MCF 10A (cell line): ENCODE measurements at regions not wholly inside any gene's neighbourhood (a gene's known extent, or its start where the extent isn't known, plus 50 kb on each side); places are given as distances from the start of the nearest gene placed in this dataset.

Experiments used
- BruUV-seq: library from RNA; stranded (reverse); fragments of 400-500 nt; replicated peaks from 2 replicates; lab custom pipeline; 2021; lab: Mats Ljungman, UMichigan
- CTCF ChIA-PET: fragments of 300-600 bp; sonication (Branson Sonifier 250); formaldehyde crosslinking; extraction: SDS; loops from one replicate; lab custom pipeline; 2021; ENCODE audit warnings: antibody characterized with exemption, inconsistent platforms; lab: Yijun Ruan, JAX
- POLR2A ChIA-PET: fragments of 300-600, 350-650 bp; sonication (Branson Sonifier 250); formaldehyde crosslinking; extraction: SDS; loops from one replicate; lab custom pipeline; 2020; ENCODE audit warnings: antibody characterized with exemption, inconsistent platforms; lab: Yijun Ruan, JAX
- DNase-seq: peaks from one replicate; pipeline ENCODE4 v3.0.0-alpha.2; 2018; ENCODE audit not compliant: unreplicated experiment
- H3K27ac Mint-ChIP-seq: one replicate; pipeline ENCODE4 v1.8.0; 2022; ENCODE audit warnings: mild to moderate bottlenecking, low read depth, mixed read lengths; ENCODE audit not compliant: unreplicated experiment
- H3K27me3 Mint-ChIP-seq: one replicate; pipeline ENCODE4 v1.8.0; 2022; ENCODE audit warnings: mixed read lengths; ENCODE audit not compliant: insufficient read depth, unreplicated experiment
- H3K36me3 Mint-ChIP-seq: one replicate; pipeline ENCODE4 v1.8.0; 2022; ENCODE audit warnings: mild to moderate bottlenecking, moderate library complexity, mixed read lengths; ENCODE audit not compliant: insufficient read depth, unreplicated experiment
- H3K4me1 Mint-ChIP-seq: one replicate; pipeline ENCODE4 v1.8.0; 2022; ENCODE audit warnings: mixed read lengths; ENCODE audit not compliant: insufficient read depth, unreplicated experiment
- H3K4me3 Mint-ChIP-seq: one replicate; pipeline ENCODE4 v1.8.0; 2022; ENCODE audit warnings: mild to moderate bottlenecking, moderate library complexity, mixed read lengths; ENCODE audit not compliant: unreplicated experiment
- H3K9me3 Mint-ChIP-seq: one replicate; pipeline ENCODE4 v1.8.0; 2022; ENCODE audit warnings: mixed read lengths; ENCODE audit not compliant: unreplicated experiment
- intact Hi-C: fragments of 100-400 bp; cut with micrococcal nuclease; formaldehyde crosslinking; loops from 2 replicates; pipeline ENCODE4 v1.14.1; 2022
- TF ChIP-seq, protein P1 (sequence below): fragments of 200-600 bp; IDR thresholded peaks from one replicate; pipeline ENCODE4 v1.8.0; 2022; ENCODE audit warnings: antibody characterized with exemption, mild to moderate bottlenecking; ENCODE audit not compliant: unreplicated experiment

DNA sequence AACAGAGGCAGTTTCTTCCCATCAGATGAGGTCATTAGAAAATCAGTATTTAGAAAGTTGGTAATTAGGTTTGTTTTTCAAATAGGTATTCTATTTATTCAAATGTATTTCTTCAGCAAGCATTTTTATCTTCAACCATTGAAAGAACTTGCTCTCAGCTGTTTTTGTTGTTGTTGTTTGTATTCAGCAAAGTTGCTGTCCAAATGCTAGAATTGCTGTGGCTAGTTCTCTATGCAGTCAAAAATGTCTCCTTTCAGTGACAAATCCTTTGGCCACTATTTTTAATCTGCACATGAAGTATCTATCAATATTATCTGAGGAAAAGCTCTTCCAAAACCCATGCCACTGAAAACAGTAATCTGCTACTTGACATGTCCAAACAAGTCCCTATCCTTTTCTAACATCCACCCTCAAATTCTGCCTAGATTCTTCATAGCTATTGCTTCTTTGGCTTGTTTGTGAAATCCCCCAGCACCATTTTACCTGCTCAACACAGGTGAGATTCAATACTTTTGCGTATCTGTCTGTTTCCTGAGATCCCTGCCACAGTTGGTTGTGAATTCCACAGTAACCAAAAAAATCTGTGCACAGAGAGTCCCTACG is 1005.4 kb downstream of the GRIK2 start:
- ChIA-PET CTCF (no interaction called here), POLR2A (no interaction called here)
- H3K36me3 Mint-ChIP-seq = no peaks in the 10 kb centered on the region
- H3K27ac Mint-ChIP-seq = peak overlapping the region; percentile 74
- peaks cover 9% of the 10 kb centered on the region for H3K9me3 Mint-ChIP-seq
- H3K4me3 Mint-ChIP-seq = no peak overlapping the region
- no peaks in the 10 kb centered on the region for H3K27me3 Mint-ChIP-seq
- intact Hi-C loops = no loop called here
- TF ChIP-seq, protein P1, sequence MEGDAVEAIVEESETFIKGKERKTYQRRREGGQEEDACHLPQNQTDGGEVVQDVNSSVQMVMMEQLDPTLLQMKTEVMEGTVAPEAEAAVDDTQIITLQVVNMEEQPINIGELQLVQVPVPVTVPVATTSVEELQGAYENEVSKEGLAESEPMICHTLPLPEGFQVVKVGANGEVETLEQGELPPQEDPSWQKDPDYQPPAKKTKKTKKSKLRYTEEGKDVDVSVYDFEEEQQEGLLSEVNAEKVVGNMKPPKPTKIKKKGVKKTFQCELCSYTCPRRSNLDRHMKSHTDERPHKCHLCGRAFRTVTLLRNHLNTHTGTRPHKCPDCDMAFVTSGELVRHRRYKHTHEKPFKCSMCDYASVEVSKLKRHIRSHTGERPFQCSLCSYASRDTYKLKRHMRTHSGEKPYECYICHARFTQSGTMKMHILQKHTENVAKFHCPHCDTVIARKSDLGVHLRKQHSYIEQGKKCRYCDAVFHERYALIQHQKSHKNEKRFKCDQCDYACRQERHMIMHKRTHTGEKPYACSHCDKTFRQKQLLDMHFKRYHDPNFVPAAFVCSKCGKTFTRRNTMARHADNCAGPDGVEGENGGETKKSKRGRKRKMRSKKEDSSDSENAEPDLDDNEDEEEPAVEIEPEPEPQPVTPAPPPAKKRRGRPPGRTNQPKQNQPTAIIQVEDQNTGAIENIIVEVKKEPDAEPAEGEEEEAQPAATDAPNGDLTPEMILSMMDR = no peak
- no peak for DNase-seq
- BruUV-seq = no TSS peak
- H3K4me1 Mint-ChIP-seq = peaks cover 10% of the 10 kb centered on the region

DNA sequence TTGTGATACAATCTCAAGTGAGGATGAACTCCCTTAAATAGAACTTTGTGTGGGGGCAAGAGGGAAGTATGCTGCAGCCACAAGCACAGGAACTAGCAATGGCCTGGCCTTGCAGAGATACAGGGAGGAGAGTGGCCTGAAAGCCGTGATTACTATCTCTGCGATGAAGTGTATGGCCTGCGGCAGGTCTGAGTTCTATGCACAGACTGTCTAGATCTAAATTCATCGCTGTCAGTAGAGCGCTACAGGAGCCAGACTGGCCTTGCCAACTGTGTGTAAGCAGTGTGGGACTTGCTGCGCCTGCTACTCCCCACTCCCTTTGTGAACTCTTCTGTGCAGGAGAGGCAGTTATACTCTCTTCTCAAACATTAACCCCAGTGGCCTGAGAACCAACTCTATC is 997.0 kb downstream of the GRIK2 start:
- intact Hi-C loops = no loop called here
- Mint-ChIP-seq H3K9me3 (peaks cover 6% of the 10 kb centered on the region), H3K27ac (no peak overlapping the region), H3K27me3 (no peaks in the 10 kb centered on the region), H3K4me3 (no peak overlapping the region), H3K4me1 (peaks cover 6% of the 10 kb centered on the region), H3K36me3 (no peaks in the 10 kb centered on the region)
- no peak for DNase-seq
- BruUV-seq = no TSS peak
- ChIA-PET CTCF (interaction anchor here (0.6 kb wide), 2 partner anchors 290 to 548 kb away, joined by 3 read pairs; no protein-coding TSS in a partner anchor), POLR2A (no interaction called here)
- TF ChIP-seq, protein P1 = no peak

DNA sequence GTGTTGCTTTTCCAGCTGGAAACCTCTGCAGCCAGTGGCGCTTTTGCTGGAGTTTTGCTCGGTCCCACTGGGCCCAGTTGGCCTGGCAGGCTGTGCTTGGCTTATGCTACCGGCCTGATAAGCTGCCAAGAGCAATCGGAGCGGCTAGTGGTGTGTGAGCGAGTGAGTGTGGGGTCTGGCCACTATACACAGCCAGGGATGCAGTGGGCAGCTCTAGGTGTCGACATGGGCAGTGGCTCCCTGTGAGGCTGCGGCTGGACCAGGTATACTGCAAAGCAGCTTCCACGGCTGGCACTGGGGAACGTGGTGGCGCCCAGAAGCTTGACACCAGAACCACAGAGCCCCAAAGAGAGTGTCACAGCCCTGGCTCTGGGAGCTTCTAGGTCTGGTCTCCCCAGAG is 996.5 kb downstream of the GRIK2 start:
- Mint-ChIP-seq H3K27me3 (no peaks in the 10 kb centered on the region), H3K9me3 (peaks cover 6% of the 10 kb centered on the region), H3K27ac (no peak overlapping the region), H3K36me3 (no peaks in the 10 kb centered on the region), H3K4me1 (peaks cover 6% of the 10 kb centered on the region), H3K4me3 (no peak overlapping the region)
- no TSS peak for BruUV-seq
- no peak for DNase-seq
- POLR2A ChIA-PET = no interaction called here
- TF ChIP-seq, protein P1 = no peak
- CTCF ChIA-PET = no interaction called here
- intact Hi-C loops = no loop called here

DNA sequence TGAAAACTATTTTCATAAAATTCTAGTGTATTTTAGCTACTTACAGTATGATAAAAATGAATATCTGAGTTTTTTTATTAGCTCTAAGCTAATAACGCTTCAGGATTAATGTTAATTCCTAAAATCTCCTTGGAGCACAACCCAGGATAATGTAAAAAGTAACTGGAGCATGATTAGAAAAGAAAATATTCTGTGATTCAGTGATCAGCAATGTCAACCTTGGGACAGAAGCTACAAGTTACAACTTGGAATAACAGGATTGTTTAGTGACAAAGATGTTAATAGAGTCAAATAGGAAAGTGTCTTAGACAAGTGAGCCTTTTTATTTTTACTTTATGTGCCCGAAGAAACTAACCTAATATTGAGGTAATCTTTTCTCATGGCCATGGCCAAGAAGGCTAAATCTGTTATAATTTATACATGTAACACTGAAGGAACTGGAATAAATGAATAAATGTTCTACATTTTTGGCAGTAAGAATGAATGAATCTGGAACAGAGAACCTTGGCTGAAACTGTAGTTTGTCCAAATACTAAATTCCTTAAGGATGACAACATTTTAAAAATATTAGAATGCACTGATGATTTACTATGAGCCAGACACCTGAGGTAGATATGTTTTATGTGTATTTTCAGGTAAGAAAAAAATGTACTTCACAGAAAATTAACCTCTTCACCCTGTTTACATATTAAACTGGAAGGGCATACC is 994.0 kb downstream of the GRIK2 start:
- intact Hi-C loops = no loop called here
- Mint-ChIP-seq H3K36me3 (no peaks in the 10 kb centered on the region), H3K27me3 (no peaks in the 10 kb centered on the region), H3K4me1 (peaks cover 6% of the 10 kb centered on the region), H3K27ac (peak overlapping the region; percentile 71), H3K4me3 (no peak overlapping the region), H3K9me3 (no peaks in the 10 kb centered on the region)
- ChIA-PET CTCF (no interaction called here), POLR2A (no interaction called here)
- TF ChIP-seq, protein P1 = no peak
- BruUV-seq = no TSS peak
- DNase-seq = no peak
